B cell (primary cell): ENCODE measurements at regions not wholly inside any gene's neighbourhood (a gene's known extent, or its start where the extent isn't known, plus 50 kb on each side); places are given as distances from the start of the nearest gene placed in this dataset.

ENCODE experiments used
- ATAC-seq: fragments of 200-7000 bp; cut with Tn5 transposase; one replicate; pipeline ENCODE4 v1.10.0; 2021; ENCODE audit warnings: low read depth, mild to moderate bottlenecking, moderate number of reproducible peaks, moderate library complexity
- CTCF ChIA-PET: fragments of 350-600 bp; sonication (Branson Sonifier 250); formaldehyde crosslinking; loops from one replicate; lab custom pipeline; 2021; ENCODE audit warnings: antibody characterized with exemption, inconsistent platforms; lab: Charles Lee
- POLR2A ChIA-PET: fragments of 350-600 bp; sonication (Branson Sonifier 250); formaldehyde crosslinking; loops from one replicate; lab custom pipeline; 2021; ENCODE audit warnings: antibody characterized with exemption; lab: Charles Lee
- DNase-seq: peaks from one replicate; pipeline ENCODE4 v3.0.0; 2013
- H2AFZ ChIP-seq: 2 replicates; pipeline ENCODE4 v1.6.1; 2012; ENCODE audit warnings: mild to moderate bottlenecking, low read depth, low read length; ENCODE audit not compliant: insufficient read depth, poor library complexity, severe bottlenecking
- H3K27ac ChIP-seq, 2 donors: 1 replicate in 1 of 2; 2 replicates in 1 of 2; pipeline ENCODE4 v1.5.1; 2012 to 2013; ENCODE audit warnings: low read length in 2 of 2, mild to moderate bottlenecking in 2 of 2, moderate library complexity in 1 of 2
- H3K27me3 ChIP-seq, 4 experiments: fragments of 200-600 bp in 1 of 4; sonication (generic) in 1 of 4; replicated peaks in 1 of 4; 1 replicate in 2 of 4; 2 replicates in 2 of 4; pipeline versions ENCODE4 v1.6.1 to v1.7.0; 2013 to 2016; ENCODE audit warnings: low read length in 3 of 4, mild to moderate bottlenecking in 2 of 4, mixed read lengths in 1 of 4, moderate library complexity in 1 of 4; ENCODE audit not compliant: insufficient read depth in 4 of 4, control insufficient read depth in 3 of 4; ENCODE audit errors: control extremely low read depth in 1 of 4
- H3K36me3 ChIP-seq, 2 experiments: replicated peaks in 1 of 2; 1 replicate in 1 of 2; 2 replicates in 1 of 2; pipeline versions ENCODE4 v1.6.1 to v1.7.1; 2013; ENCODE audit warnings: low read length in 1 of 2; ENCODE audit not compliant: insufficient read depth in 2 of 2, control insufficient read depth in 1 of 2; ENCODE audit errors: control extremely low read depth in 1 of 2, extremely low read depth in 1 of 2
- H3K4me1 ChIP-seq, 2 donors: fragments of 200-600 bp in 1 of 2; sonication (generic) in 1 of 2; 1 replicate in 1 of 2; 2 replicates in 1 of 2; pipeline versions ENCODE4 v1.5.1 to v1.6.1; 2013 to 2017; ENCODE audit warnings: low read length in 2 of 2; ENCODE audit not compliant: control insufficient read depth in 2 of 2, insufficient read depth in 2 of 2
- H3K4me2 ChIP-seq: replicated peaks from 2 replicates; pipeline ENCODE3; 2012; ENCODE audit warnings: mild to moderate bottlenecking, low read depth, low read length; ENCODE audit not compliant: poor library complexity, severe bottlenecking
- H3K4me3 ChIP-seq, 5 experiments: fragments of 200-600 bp in 1 of 5; sonication (generic) in 1 of 5; 1 replicate in 3 of 5; 2 replicates in 2 of 5; pipeline versions ENCODE4 v1.5.1 to v1.7.0; 2011 to 2016; ENCODE audit warnings: low read length in 4 of 5, mild to moderate bottlenecking in 4 of 5, low read depth in 2 of 5, control low read depth in 1 of 5, moderate library complexity in 1 of 5; ENCODE audit not compliant: insufficient read depth in 1 of 5; ENCODE audit errors: control extremely low read depth in 1 of 5, extremely low read depth in 1 of 5
- H3K79me2 ChIP-seq: fragments of 200-600 bp; sonication (generic); one replicate; pipeline ENCODE4 v1.6.0; 2016; ENCODE audit warnings: low read length; ENCODE audit not compliant: control insufficient read depth, insufficient read depth
- H3K9ac ChIP-seq: fragments of 200-600 bp; sonication (generic); 2 replicates; pipeline ENCODE4 v1.6.1; 2017; ENCODE audit warnings: mild to moderate bottlenecking, low read length, moderate library complexity
- H3K9me3 ChIP-seq, 3 donors: one replicate each; pipeline versions ENCODE4 v1.6.1 to v1.7.1; 2013; ENCODE audit warnings: low read length in 2 of 3; ENCODE audit not compliant: control insufficient read depth in 2 of 3, insufficient read depth in 1 of 3; ENCODE audit errors: control extremely low read depth in 1 of 3
- H4K20me1 ChIP-seq: 2 replicates; pipeline ENCODE4 v1.6.0; 2012; ENCODE audit warnings: mild to moderate bottlenecking, low read length; ENCODE audit not compliant: insufficient read depth, control insufficient read depth, poor library complexity, severe bottlenecking
- H3K27ac Mint-ChIP-seq: one replicate; pipeline ENCODE4 v1.8.0; 2021; ENCODE audit warnings: mixed read lengths
- H3K27me3 Mint-ChIP-seq: one replicate; pipeline ENCODE4 v1.8.0; 2021; ENCODE audit warnings: mixed read lengths
- H3K4me1 Mint-ChIP-seq: one replicate; pipeline ENCODE4 v1.8.0; 2021; ENCODE audit warnings: mixed read lengths
- H3K4me3 Mint-ChIP-seq: one replicate; pipeline ENCODE4 v1.8.0; 2021; ENCODE audit warnings: mixed read lengths
- H3K9me3 Mint-ChIP-seq: one replicate; pipeline ENCODE4 v1.8.0; 2022; ENCODE audit warnings: mixed read lengths; ENCODE audit not compliant: insufficient read depth
- EZH2 ChIP-seq: IDR thresholded peaks from 2 replicates; pipeline ENCODE4 v1.6.1; 2012; ENCODE audit warnings: borderline replicate concordance, low read depth, mild to moderate bottlenecking, moderate library complexity, low read length; ENCODE audit not compliant: insufficient read depth, poor library complexity, severe bottlenecking
- WGBS: methylation state at CpG from one replicate; pipeline ENCODE4 v1.1.5; 2013; ENCODE audit warnings: missing lambda C conversion rate; ENCODE audit not compliant: insufficient coverage; 5-methylcytosine and 5-hydroxymethylcytosine counted together
- intact Hi-C: fragments of 100-400 bp; cut with micrococcal nuclease; formaldehyde crosslinking; loops from one replicate; pipeline ENCODE4 v1.10.0; 2022
- TF ChIP-seq, protein P1 (sequence below): fragments of 200-600 bp; IDR thresholded peaks from one replicate; pipeline ENCODE4 v1.8.0; 2022; ENCODE audit warnings: antibody characterized with exemption, mild to moderate bottlenecking

- DNase-seq = no peak
- Histone ChIP-seq H3K36me3 (no peaks in the 10 kb centered on the region), H3K27me3 (no peaks in the 10 kb centered on the region), H4K20me1 (no peaks in the 10 kb centered on the region), H3K4me3 (no peak overlapping the region), H3K9me3 (peaks cover 0 to 2% (median 0%) of the 10 kb centered on the region in 3 donors), H3K27ac (no peak overlapping the region), H3K9ac (no peak overlapping the region), H3K79me2 (no peaks in the 10 kb centered on the region), H3K4me2 (no peak overlapping the region), H2AFZ (no peak overlapping the region), H3K4me1 (no peaks in the 10 kb centered on the region)
- Mint-ChIP-seq H3K27ac (no peak overlapping the region), H3K4me1 (no peaks in the 10 kb centered on the region), H3K4me3 (no peak overlapping the region), H3K27me3 (no peaks in the 10 kb centered on the region), H3K9me3 (no peaks in the 10 kb centered on the region)
- CTCF ChIA-PET = no interaction called here
- POLR2A ChIA-PET = no interaction called here
- intact Hi-C loops = no loop called here
- no peak for ATAC-seq
- no CpG with 5 or more reads among the region's 2 CpGs for WGBS
- TF ChIP-seq EZH2 = no peak
- TF ChIP-seq, protein P1, sequence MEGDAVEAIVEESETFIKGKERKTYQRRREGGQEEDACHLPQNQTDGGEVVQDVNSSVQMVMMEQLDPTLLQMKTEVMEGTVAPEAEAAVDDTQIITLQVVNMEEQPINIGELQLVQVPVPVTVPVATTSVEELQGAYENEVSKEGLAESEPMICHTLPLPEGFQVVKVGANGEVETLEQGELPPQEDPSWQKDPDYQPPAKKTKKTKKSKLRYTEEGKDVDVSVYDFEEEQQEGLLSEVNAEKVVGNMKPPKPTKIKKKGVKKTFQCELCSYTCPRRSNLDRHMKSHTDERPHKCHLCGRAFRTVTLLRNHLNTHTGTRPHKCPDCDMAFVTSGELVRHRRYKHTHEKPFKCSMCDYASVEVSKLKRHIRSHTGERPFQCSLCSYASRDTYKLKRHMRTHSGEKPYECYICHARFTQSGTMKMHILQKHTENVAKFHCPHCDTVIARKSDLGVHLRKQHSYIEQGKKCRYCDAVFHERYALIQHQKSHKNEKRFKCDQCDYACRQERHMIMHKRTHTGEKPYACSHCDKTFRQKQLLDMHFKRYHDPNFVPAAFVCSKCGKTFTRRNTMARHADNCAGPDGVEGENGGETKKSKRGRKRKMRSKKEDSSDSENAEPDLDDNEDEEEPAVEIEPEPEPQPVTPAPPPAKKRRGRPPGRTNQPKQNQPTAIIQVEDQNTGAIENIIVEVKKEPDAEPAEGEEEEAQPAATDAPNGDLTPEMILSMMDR = no peak
These were observed 161.8 kb upstream of the KCNJ16 start for GRCh38 chr17:69913216-69913615.

GRCh38 chr17:69913616-69914015, 161.4 kb upstream of the KCNJ16 start:
- no peak overlapping the region for H2AFZ ChIP-seq
- Mint-ChIP-seq H3K4me1 (no peaks in the 10 kb centered on the region), H3K4me3 (no peak overlapping the region), H3K27me3 (no peaks in the 10 kb centered on the region), H3K9me3 (no peaks in the 10 kb centered on the region), H3K27ac (no peak overlapping the region)
- ChIA-PET CTCF (no interaction called here), POLR2A (no interaction called here)
- DNase-seq = no peak
- intact Hi-C loops = no loop called here
- no peak for ATAC-seq
- no peak overlapping the region for H3K9ac ChIP-seq
- no peaks in the 10 kb centered on the region for H4K20me1 ChIP-seq
- H3K79me2 ChIP-seq = no peaks in the 10 kb centered on the region
- no CpG with 5 or more reads among the region's 2 CpGs for WGBS
- H3K36me3 ChIP-seq = no peaks in the 10 kb centered on the region
- no peaks in the 10 kb centered on the region for H3K27me3 ChIP-seq
- no peaks in the 10 kb centered on the region for H3K4me1 ChIP-seq
- no peak overlapping the region for H3K27ac ChIP-seq
- H3K9me3 ChIP-seq = peaks cover 0 to 2% (median 0%) of the 10 kb centered on the region in 3 donors
- no peak for TF ChIP-seq EZH2
- TF ChIP-seq, protein P1 = no peak
- H3K4me2 ChIP-seq = no peak overlapping the region
- no peak overlapping the region for H3K4me3 ChIP-seq
